Stimulated activated CD4-positive, alpha-beta T cell treated with anti-CD3 and anti-CD28 coated beads, Interleukin-4, amount 100 ng/mL, for 24 hours (primary cell): ENCODE measurements at regions not wholly inside any gene's neighbourhood (a gene's known extent, or its start where the extent isn't known, plus 50 kb on each side); places are given as distances from the start of the nearest gene placed in this dataset.
"Not testable (repeated sequence)": the region's sequence is repeated elsewhere in the genome, so short reads cannot be mapped to it uniquely, and the experiment has no call there.

Source experiments
- DNase-seq: peaks from one replicate; pipeline ENCODE4 v3.0.0-alpha.2; 2020

DNA sequence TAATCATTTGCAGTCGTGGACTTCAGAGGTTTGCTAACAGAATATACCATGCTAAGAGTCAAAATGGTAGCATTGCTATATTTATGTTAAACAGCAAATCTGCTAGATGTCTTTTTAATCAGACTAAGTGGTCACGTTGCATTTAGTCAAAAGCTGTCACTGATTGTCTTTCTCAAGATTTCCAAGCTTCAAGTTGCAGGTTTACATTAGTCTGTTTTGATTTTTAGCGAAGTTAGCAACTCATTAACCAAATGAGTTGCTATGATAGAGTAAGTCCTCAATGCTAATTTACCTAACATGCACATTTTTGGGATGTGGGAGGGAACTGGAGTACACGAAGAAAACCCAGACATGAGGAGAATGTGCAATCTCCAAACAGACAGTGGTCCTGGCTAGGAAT, 653.2 kb downstream of the TNS3 start:
- DNase-seq: no peak

DNA sequence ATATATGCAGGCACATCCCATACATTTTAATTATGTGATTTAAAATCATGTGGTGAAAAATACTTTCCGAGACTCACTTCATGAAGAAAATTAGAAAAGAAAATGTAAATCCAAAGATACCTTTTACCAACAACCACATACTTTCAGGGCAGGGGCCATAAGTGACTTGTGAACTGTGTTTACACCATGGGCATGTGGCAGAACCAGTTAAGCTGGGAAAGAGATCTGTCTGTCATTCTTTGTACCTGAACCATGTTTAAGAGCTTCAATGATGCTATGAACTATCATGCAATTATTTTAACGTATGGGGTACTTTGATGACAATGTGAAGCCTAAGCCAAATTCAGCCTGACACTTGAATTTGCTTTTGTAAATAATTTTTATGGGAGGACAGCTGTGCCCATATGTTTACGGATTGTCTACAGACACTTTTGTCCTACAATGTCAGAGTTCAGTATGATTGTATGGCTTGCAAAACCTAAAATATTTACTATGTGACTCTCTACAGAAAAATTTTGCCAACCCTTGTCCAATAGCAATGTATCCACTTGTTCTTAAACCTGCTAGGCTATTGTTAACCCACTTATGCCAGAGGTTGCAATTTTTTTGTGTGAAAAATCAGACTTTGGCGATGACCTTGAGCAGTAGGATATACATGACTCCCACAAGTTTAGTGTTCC, 654.6 kb downstream of the TNS3 start:
- DNase-seq: no peak

DNA sequence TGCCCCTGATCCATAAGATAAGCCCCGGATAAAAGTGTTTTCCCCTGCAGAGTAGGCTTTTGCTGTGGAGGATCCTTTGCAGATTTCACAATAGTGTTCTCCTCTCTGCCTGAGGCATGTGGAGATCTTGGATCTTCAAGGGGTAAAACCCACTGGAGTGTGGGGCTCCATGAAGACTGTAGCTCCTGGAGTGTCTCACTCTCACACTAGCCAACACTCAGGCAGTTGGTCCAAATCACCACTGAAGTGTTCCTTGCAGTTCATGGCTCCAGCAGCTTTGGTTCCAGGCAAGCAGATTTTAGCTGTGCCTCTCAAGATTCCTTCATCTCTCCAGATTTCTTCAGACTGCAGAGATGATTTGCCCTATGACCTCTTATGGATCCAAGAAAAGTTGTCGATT, 665.3 kb downstream of the TNS3 start:
- DNase-seq: no peak

DNA sequence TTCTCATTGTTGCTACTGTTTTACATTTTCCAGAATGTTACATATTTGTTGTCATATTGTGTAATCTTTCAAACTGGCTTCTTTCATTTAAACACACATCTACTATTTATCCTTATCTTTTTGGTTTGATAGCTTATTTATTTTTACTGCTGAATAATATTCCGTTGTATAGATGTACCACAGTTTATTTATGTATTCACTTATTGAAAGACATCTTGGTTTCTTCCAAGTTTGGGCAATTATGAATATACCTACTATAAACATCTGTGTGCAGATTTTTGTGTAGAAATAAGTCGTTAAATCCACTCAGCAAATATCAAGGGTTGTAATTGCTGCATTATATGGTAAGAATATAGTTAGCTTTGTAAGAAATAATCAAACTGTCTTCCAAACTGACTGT, 669.2 kb downstream of the TNS3 start:
- no peak for DNase-seq

DNA sequence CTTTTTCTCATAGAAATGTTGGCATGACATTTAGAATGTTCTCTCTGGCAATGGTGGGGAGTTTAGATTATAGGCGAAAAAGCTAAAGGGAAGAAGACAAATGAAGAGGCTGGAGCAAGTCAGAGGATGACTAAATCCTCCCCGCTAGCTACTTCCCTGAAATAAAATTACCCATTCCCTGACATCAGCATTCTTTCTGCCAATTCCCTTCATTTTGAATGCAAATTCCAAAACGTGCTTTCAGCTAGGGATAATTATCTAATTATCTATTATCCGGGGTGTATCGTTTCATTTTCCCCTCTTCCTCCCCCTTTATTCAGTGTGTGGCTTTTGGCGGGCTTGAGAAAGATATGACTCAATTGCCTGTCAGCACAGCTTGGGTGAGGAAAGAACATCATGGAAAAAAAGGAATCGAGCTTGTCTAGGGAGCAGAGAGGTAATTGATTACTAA, 672.3 kb downstream of the TNS3 start:
- DNase-seq: no peak

DNA sequence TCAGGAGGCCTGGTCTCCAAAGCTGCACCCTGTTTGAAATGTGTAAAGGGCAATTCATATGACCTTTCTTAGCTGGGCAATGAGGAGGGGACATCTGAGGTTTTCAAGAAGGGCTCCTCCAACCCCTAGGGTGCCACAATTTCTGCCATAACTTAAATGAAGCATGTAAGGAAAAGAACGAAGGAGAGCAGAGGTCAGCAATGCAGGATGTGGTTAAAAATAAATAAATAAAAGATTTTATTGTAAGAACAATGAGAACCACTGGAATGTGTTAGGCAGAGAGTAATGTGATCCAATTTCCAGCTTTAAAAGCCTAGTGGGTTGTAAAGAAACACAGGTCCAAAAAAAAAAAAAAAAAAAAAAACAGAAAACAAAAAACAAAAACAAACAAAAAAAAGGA, 673.1 kb downstream of the TNS3 start:
- no peak for DNase-seq

DNA sequence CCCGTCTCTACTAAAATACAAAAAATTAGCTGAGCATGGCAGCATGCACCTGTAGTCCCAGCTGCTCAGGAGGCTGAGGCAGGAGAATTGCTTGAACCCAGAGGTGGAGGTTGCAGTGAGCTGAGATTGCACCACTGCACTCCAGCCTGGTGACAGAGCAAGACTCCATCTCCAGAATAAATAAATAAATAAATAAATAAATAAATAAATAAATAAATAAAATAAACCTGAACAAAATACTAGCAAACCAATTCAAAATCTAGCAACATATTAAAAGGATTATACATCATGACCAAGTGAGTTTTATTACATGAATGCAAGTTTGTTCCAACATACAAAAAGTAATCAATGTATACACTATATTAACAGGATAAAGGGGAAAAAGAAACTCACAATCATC, 677.4 kb downstream of the TNS3 start:
- not testable (repeated sequence) for DNase-seq

DNA sequence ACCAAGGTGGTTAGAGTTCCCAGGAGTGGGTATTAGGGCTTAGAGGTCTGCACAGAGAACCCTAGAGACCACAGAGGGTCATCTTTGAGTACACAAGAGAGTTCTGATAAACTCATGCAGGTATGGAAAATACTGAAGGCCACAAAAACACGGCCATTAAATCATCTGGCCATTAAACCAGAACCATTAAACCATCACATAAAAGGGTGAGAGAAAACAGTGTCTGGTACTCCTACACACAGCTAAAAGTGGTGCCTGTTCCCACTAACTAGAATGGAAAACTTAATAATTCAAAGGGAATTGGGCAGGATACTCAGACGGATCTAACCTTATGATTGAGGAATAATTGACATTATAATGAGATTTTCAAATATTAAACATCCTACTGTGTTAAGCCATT, 679.4 kb downstream of the TNS3 start:
- DNase-seq: no peak

DNA sequence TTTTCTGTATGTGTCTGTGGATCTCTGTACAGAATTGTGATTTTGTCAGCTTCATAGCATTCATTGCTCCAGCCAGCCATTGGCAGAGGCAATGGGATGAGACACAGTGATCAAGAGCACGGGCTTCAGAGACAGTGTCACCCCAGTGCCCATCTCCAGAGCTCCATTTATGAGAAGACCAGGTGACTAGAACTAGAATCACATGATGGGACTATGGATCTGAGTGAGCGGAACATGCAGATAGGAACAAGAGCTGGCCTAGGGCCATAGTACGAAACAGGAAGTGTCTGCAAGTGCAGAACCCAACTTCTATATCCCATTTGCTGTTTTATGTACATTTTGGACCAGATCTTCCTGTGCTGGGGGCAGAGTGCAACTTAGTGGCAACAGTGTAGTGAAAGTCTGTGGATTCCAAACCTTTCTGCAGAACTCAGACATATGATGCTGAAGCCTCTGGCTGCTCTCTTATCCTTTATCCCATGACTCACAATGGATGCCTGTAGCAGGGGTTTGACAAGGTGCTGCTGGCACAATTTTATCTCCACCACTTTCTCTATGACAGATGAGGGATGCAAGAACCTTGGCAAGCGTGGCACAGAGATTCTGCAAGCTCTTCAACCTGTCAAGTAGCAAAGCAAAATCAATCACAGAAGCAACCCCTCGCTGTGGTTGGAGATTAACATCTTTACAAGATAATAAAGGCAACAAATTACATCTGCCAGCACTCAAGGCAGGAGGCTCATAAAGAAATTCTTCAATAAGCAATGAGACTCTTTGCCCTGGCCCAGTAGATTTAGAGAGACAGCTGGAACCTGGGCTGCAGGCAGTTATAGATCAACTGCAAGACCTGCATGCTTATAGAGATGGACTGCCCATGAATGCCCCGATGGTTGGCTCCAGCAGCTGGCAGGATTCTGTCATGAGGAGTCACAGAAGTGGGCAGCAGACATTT, 681.3 kb downstream of the TNS3 start:
- DNase-seq: no peak

DNA sequence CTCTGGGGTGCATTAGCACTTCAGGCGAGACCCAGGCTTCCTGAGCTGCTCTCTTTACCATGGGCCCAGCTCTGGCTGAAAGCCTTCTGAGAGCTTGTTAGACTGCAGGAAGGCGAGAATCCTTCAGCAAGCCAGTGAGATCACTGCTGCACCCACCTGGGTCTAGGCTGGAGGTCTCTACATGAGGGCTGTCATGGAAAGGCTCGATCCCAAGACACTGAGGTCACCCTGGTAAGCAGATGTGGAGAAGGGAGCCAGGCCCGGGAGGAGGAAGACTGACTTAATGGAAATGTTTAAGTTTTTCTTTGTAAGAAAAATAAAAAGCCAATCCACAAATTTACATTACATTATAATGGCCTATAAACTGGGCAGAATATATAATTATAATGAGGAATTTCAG, 684.5 kb downstream of the TNS3 start:
- no peak for DNase-seq

DNA sequence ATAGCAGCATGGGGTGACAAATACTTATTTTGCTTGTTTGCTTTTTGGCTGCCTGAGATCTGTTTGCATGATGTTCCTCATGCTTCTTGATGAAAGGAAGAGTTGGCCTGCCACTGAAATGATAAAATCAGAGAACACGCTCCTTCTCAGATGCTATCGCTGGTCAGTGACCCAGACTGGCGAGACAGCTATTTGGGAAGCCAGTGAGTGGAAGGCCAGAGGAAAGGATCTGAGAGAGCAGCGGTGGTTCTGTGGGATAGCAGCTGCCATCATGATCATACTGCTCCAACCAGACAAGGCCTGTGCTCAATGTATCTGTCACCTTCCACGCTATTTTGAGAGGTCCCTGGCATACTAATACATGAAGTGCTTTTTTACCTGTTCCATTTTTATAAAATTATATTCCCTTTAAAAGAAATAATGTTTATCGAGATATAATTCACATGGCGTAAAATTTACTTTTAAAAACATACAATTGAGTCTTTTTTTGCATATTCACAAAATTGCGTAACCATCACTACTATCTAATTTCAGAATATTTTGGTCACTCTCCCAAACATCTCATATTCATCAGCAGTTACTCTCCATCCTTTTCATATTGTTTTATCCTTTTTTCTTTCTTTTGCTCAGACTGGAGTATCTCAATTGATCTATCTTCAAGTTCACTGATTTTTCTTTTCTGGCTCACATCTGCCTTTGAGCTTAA, 695.1 kb downstream of the TNS3 start:
- no peak for DNase-seq

DNA sequence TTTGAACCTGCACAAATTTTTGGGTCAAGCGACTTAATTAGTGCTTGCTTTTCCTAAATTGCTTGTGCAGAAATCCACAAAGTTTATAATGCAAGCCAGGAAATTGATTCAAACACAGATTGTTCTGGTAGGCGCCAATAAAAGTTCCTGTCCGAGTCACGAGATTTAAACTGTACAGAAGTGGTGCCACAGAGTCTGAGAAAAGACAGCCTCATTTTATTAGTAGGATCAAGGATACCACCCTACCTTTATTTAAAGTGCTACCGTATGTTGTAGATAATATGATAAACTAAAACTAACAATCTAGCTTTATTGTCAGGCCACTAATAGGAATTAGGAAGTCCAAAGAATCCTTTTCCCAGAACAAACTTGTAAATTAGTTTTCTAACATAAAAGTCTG, 696.7 kb downstream of the TNS3 start:
- DNase-seq: no peak

DNA sequence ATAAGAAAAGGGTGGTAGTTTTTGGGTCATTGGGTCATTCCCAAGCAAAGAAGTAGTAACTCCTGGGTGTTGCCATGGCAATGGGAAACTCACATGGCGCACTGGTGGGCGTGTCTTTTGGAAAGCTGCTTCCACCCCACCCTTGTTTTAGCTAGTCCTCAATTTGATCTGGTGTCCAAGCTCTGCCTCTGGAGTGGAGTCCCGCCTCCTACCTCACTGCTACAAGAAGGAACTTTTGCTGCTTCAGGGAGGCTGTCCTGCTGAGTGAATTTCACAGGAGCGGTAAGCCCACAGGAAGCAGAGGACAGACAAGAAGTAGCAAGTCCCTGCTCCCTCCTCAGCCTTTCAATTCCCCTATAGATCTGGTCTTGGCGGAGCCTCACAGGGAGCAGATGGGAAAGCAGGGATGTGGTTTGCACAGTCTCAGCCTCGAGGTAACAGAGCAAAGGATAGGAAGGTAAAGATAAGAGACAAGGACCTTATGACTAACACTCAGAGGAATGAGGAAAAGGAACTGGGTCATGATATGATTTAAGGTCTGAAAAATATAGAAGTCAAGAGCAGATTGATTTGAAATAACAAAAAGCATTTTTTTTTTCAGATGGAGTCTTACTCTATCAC, 700.3 kb downstream of the TNS3 start:
- no peak for DNase-seq

DNA sequence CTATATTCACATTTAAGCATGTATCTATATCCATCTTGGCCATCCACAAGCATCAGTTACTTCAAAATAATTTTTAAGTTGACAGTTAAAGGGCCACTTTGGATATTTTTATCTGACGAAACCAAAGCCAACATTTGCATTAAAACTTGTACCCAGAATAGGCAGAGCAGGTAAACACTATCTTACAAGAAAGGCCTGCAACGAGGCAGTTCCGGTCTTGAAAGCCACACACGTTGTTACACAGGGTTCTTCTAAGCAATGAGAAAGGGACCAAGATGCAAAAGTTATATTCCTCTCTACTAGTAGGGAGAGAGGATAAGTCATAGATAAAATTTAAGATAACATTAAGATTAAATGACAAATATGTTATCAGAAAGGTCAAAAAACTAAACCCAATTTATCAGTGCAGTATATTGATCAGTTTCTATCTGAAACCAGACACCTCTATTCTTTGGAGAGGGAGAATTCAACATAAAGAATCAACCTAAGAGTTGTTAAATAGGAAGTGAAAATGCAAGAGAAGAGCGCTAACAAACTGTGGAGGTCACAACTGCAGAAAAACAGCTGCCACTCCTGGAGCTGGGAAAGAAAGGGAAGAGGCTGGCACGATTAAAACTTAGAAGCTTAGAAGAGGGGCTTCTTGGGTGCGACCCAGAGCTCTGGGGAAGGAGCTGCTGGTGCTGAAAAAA, 701.3 kb downstream of the TNS3 start:
- DNase-seq: no peak

DNA sequence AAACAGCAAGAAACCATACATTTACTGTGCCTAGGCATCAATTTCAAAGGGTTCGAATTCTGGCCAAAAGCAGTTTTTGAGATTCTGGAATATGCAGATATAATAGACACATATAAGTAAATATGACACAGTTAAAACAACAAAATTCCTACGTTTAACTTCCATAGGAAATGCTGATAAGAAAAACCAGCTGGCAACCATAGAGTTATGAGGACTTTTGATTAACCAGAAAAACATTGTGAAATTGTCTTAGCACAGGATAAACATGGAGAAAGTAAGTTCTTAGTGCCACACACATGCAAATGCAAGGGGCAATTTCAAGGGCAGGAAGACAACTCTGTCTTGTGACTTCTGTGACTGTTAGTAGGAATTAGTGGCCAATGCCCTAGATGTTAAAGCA, 702.1 kb downstream of the TNS3 start:
- DNase-seq: no peak

DNA sequence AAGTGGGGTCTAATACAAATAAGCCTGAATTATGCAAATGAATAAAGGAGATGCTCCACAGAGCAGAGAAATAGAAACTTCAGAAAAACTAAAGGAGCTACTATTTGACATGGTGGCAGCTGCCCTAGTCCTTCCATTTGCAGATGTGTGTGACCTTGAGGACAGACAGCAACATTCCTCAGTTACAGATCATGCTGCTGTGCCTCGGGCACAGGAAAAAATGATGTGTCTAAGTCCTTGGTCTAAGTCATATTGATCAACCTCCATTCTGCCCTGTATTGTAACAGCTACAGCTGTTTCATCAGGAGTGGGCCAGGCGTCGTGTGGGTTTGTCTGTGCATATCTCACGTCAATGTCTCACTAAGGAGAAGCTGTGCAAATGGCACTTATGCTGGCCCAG, 710.4 kb downstream of the TNS3 start:
- no peak for DNase-seq

DNA sequence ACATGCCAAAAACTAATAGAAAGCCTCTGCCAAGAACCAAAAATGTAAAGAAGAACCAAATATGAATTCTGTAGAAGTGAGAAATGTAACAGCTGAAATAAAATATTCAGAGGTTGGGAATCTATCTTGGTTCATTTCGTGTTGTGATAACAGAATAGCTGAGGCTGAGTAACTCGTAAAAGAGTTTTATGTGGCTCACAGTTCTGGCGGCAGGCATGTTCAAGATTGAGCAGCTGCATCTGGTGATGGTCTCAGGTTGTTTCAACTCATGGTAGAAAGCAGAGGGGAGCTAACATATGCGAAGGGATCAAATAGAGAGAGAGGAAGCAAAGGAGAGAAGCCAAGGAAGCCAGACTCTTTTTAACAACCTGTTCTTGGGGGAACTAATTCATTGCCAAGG, 717.2 kb downstream of the TNS3 start:
- DNase-seq: no peak

DNA sequence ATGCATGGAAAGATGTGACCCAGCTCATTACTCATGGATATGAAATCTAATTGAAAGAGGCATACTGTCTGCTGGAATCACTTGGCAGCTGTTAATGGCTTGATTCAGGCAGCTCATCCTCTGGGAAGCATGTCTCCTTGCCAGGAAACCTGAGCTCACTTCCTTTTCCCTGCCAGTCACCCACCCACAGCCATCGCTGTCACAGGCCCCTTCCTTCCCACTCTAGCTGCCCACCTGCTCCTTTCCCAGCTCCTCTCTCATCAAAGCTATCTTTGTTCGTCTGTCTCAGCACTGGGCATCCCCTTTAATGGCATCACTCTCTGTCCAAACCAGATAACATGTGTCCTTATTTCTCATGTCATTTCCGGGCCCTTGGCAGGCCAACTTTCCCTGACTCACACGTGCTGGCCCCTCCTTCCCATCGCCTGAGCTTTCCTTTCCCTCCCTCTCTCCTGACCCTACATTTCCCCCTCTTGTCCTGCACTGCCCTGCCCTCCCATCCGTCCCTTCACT, 721.9 kb downstream of the TNS3 start:
- DNase-seq: no peak

DNA sequence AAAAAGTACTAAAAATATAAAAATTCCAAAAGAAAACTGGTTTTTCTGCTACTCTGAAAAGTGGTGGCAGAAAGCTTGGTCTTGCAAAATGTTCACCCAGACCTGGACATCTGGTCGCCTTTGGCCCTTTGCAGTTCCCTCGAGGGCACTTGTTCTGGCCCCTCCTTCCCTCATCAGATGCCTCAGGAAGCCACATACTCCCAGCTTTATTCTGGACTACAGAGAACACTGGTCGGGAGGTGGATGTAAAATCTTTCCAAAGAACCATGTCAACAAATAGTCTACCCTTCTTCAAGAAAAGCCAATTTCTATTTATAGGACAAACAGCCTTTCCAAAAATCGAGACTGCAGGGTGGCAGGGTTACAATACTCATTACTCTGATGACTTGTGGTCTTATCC, 726.1 kb downstream of the TNS3 start:
- DNase-seq: no peak

DNA sequence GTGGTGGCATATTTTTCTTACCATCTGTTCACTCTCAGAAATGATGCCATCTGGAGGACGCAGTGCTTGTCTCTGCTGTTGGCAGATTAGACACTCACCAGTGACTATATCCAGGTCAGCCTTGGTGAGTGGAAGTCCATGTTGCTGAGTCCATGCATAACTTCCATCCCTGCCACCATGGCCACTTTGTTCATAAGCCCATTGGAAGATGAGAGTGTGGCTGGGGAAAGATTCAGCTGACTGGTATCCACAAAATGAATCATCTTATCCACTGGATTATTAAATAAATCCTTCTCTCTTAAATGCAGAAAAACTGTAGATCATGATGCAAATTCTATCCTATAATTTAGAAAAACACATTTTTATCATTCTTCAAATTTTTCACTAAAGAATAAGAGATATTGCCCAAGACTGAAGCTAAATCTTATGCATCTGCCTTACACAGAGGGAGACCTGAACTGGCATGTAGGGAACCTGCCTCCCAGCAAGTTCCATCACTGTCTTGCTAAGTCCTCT, 726.9 kb downstream of the TNS3 start:
- DNase-seq: no peak

DNA sequence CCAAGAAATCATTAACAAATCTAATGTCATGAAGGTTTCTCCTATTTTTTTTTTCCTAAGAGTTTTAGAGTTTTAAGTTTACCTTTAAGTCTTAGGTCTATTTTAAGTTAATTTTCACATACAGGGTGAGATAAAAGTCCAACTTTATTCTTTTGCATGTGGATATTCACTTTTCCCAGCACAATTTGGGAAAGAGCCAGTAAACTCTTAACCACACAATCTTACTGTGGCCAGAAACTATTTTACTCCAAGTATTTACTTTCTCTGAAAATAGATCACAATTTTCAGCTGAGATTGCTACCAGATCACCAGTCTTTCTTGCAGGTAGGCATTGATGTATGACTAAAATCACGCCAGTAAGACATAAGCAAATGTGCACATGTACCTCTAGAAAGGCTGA, 728.5 kb downstream of the TNS3 start:
- DNase-seq: no peak

DNA sequence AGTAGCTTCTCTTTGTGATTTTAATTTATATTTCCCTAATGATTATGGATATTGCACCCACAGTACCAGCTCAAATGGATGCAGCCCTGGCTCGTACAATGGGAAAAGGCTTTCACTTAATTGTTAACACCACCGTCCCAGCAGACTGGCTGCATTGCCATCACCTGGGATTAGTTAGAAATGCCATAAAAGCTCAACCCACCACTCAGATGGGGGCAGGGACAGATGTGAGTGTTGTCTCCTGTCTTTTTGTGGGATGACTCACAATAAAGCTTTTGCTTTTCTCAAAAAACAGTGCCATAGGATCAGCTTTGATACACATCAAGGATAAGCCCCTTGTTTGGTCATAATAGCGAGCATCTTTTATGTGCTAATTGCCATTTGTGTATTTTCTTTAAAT, 729.1 kb downstream of the TNS3 start:
- no peak for DNase-seq
